Activated CD4-positive, alpha-beta T cell treated with anti-CD3 and anti-CD28 coated beads for 36 hours (primary cell): ENCODE measurements at regions not wholly inside any gene's neighbourhood (a gene's known extent, or its start where the extent isn't known, plus 50 kb on each side); places are given as distances from the start of the nearest gene placed in this dataset.

Experiments
- ATAC-seq: fragments of 200-7000 bp; cut with Tn5 transposase; one replicate; pipeline ENCODE4 v1.10.0; 2021; ENCODE audit warnings: mild to moderate bottlenecking, moderate library complexity
- CTCF ChIA-PET: fragments of 350-600 bp; sonication (Branson Sonifier 250); formaldehyde crosslinking; loops from one replicate; lab custom pipeline; 2021; ENCODE audit warnings: antibody characterized with exemption; lab: Charles Lee
- POLR2A ChIA-PET: fragments of 350-600 bp; sonication (Branson Sonifier 250); formaldehyde crosslinking; loops from one replicate; lab custom pipeline; 2021; ENCODE audit warnings: antibody characterized with exemption, inconsistent platforms; lab: Charles Lee
- DNase-seq: peaks from one replicate; pipeline ENCODE4 v3.0.0-alpha.2; 2020
- H3K27ac Mint-ChIP-seq: one replicate; pipeline ENCODE4 v1.8.0; 2021; ENCODE audit warnings: mixed read lengths
- H3K27me3 Mint-ChIP-seq: one replicate; pipeline ENCODE4 v1.8.0; 2021; ENCODE audit warnings: mixed read lengths
- H3K36me3 Mint-ChIP-seq: one replicate; pipeline ENCODE4 v1.8.0; 2021; ENCODE audit warnings: low read depth, mixed read lengths
- H3K4me1 Mint-ChIP-seq: one replicate; pipeline ENCODE4 v1.8.0; 2021; ENCODE audit warnings: mixed read lengths
- H3K4me3 Mint-ChIP-seq: one replicate; pipeline ENCODE4 v1.8.0; 2021; ENCODE audit warnings: mild to moderate bottlenecking, moderate library complexity, mixed read lengths
- H3K9me3 Mint-ChIP-seq: one replicate; pipeline ENCODE4 v1.8.0; 2021; ENCODE audit warnings: low read depth, mixed read lengths
- intact Hi-C, 2 experiments: fragments of 100-400 bp; cut with DNase I in 1 of 2; cut with micrococcal nuclease in 1 of 2; formaldehyde crosslinking; loops; one replicate each; pipeline versions ENCODE4 v1.14.2 to v1.15.1; 2022 to 2024; cut with DNase I, micrococcal nuclease

- no peaks in the 10 kb centered on the region for H3K36me3 Mint-ChIP-seq
- DNase-seq (no peak), ATAC-seq (no peak)
- CTCF ChIA-PET = no interaction called here
- no peak overlapping the region for H3K4me3 Mint-ChIP-seq
- no peaks in the 10 kb centered on the region for H3K4me1 Mint-ChIP-seq
- POLR2A ChIA-PET = no interaction called here
- no peaks in the 10 kb centered on the region for H3K9me3 Mint-ChIP-seq
- intact Hi-C loops = no loop called here
- H3K27ac Mint-ChIP-seq = no peak overlapping the region
- peaks cover 5% of the 10 kb centered on the region for H3K27me3 Mint-ChIP-seq
These were observed 146.3 kb upstream of the VEPH1 start for GRCh38 chr3:157649511-157649910.

- no peak for ATAC-seq
- Mint-ChIP-seq H3K4me3 (no peak overlapping the region), H3K27ac (no peak overlapping the region), H3K27me3 (peaks cover 3% of the 10 kb centered on the region), H3K9me3 (no peaks in the 10 kb centered on the region), H3K4me1 (no peaks in the 10 kb centered on the region), H3K36me3 (no peaks in the 10 kb centered on the region)
- ChIA-PET CTCF (interaction anchor here (0.9 kb wide), 1 partner anchor 14 kb away, joined by 3 read pairs; no protein-coding TSS in a partner anchor), POLR2A (no interaction called here)
- no peak for DNase-seq
- intact Hi-C loops = no loop called here
These were observed 144.6 kb upstream of the VEPH1 start for GRCh38 chr3:157647820-157648219.

- ATAC-seq (no peak), DNase-seq (no peak)
- H3K27ac Mint-ChIP-seq = no peak overlapping the region
- H3K4me3 Mint-ChIP-seq = no peak overlapping the region
- H3K27me3 Mint-ChIP-seq = peaks cover 8% of the 10 kb centered on the region
- H3K4me1 Mint-ChIP-seq = no peaks in the 10 kb centered on the region
- peaks cover 9% of the 10 kb centered on the region for H3K9me3 Mint-ChIP-seq
- CTCF ChIA-PET = interaction anchor here (1.3 to 1.5 kb wide), 3 partner anchors 22 to 35 kb away, joined by 4 read pairs; no protein-coding TSS in a partner anchor
- H3K36me3 Mint-ChIP-seq = no peaks in the 10 kb centered on the region
- intact Hi-C loops = no loop called here
- POLR2A ChIA-PET = no interaction called here
These were observed 136.7 kb upstream of the VEPH1 start for GRCh38 chr3:157639756-157640426.

GRCh38 chr3:157637866-157638265 is 134.7 kb upstream of the VEPH1 start:
- Mint-ChIP-seq H3K4me1 (no peaks in the 10 kb centered on the region), H3K27ac (no peak overlapping the region), H3K4me3 (no peak overlapping the region), H3K36me3 (no peaks in the 10 kb centered on the region), H3K9me3 (peaks cover 9% of the 10 kb centered on the region), H3K27me3 (peaks cover 9% of the 10 kb centered on the region)
- POLR2A ChIA-PET = no interaction called here
- CTCF ChIA-PET = no interaction called here
- ATAC-seq (no peak), DNase-seq (no peak)
- intact Hi-C loops = no loop called here

GRCh38 chr3:157633241-157633640 is 130.0 kb upstream of the VEPH1 start:
- H3K27ac Mint-ChIP-seq = no peak overlapping the region
- CTCF ChIA-PET = interaction anchor here (1.0 kb wide), 1 partner anchor 27 kb away, joined by 5 read pairs; no protein-coding TSS in a partner anchor

GRCh38 chr3:157632075-157632474 is 128.9 kb upstream of the VEPH1 start:
- H3K27me3 Mint-ChIP-seq = peaks cover 19% of the 10 kb centered on the region
- ChIA-PET POLR2A (no interaction called here), CTCF (no interaction called here)
- intact Hi-C loops = no loop called here
- H3K9me3 Mint-ChIP-seq = peaks cover 2% of the 10 kb centered on the region
- DNase-seq (no peak), ATAC-seq (no peak)
- no peak overlapping the region for H3K27ac Mint-ChIP-seq
- no peaks in the 10 kb centered on the region for H3K36me3 Mint-ChIP-seq
- no peaks in the 10 kb centered on the region for H3K4me1 Mint-ChIP-seq
- H3K4me3 Mint-ChIP-seq = no peak overlapping the region

More at GRCh38 chr3:157633241-157633640, 130.0 kb upstream of the VEPH1 start:
- no peaks in the 10 kb centered on the region for H3K4me1 Mint-ChIP-seq
- no peaks in the 10 kb centered on the region for H3K36me3 Mint-ChIP-seq
- peaks cover 9% of the 10 kb centered on the region for H3K9me3 Mint-ChIP-seq
- intact Hi-C loops = no loop called here
- DNase-seq = no peak
- POLR2A ChIA-PET = no interaction called here
- no peak for ATAC-seq
- peaks cover 19% of the 10 kb centered on the region for H3K27me3 Mint-ChIP-seq
- no peak overlapping the region for H3K4me3 Mint-ChIP-seq

GRCh38 chr3:157631478-157631877 is 128.3 kb upstream of the VEPH1 start:
- H3K9me3 Mint-ChIP-seq = no peaks in the 10 kb centered on the region
- POLR2A ChIA-PET = no interaction called here
- H3K36me3 Mint-ChIP-seq = no peaks in the 10 kb centered on the region
- H3K27ac Mint-ChIP-seq = no peak overlapping the region
- no peak for DNase-seq
- H3K4me3 Mint-ChIP-seq = no peak overlapping the region
- intact Hi-C loops = no loop called here
- peaks cover 19% of the 10 kb centered on the region for H3K27me3 Mint-ChIP-seq
- ATAC-seq = no peak
- H3K4me1 Mint-ChIP-seq = no peaks in the 10 kb centered on the region
- CTCF ChIA-PET = no interaction called here

- CTCF ChIA-PET = interaction anchor here (0.5 kb wide), 1 partner anchor 9 kb away, joined by 3 read pairs; no protein-coding TSS in a partner anchor
- H3K27ac Mint-ChIP-seq = no peak overlapping the region
- no peak overlapping the region for H3K4me3 Mint-ChIP-seq
- H3K27me3 Mint-ChIP-seq = peaks cover 18% of the 10 kb centered on the region
- intact Hi-C loops = no loop called here
- POLR2A ChIA-PET = no interaction called here
- no peaks in the 10 kb centered on the region for H3K9me3 Mint-ChIP-seq
- DNase-seq (no peak), ATAC-seq (no peak)
- H3K36me3 Mint-ChIP-seq = no peaks in the 10 kb centered on the region
- no peaks in the 10 kb centered on the region for H3K4me1 Mint-ChIP-seq
These were observed 123.6 kb upstream of the VEPH1 start for GRCh38 chr3:157626817-157627216.

- ATAC-seq = no peak
- intact Hi-C loops = loop anchor here in 1 of 2 experiments (5.0 kb wide), 1 partner anchor 1168 kb away; no protein-coding TSS in a partner anchor
- peaks cover 14% of the 10 kb centered on the region for H3K27me3 Mint-ChIP-seq
- H3K36me3 Mint-ChIP-seq = no peaks in the 10 kb centered on the region
- H3K4me1 Mint-ChIP-seq = no peaks in the 10 kb centered on the region
- ChIA-PET POLR2A (no interaction called here), CTCF (interaction anchor here (0.7 kb wide), 1 partner anchor 144 kb away, joined by 3 read pairs; no protein-coding TSS in a partner anchor)
- DNase-seq = no peak
- H3K4me3 Mint-ChIP-seq = no peak overlapping the region
- no peaks in the 10 kb centered on the region for H3K9me3 Mint-ChIP-seq
- H3K27ac Mint-ChIP-seq = no peak overlapping the region
These were observed 121.6 kb upstream of the VEPH1 start for GRCh38 chr3:157624801-157625200.

- H3K9me3 Mint-ChIP-seq = no peaks in the 10 kb centered on the region
- intact Hi-C loops = loop anchor here (1.0 to 5.0 kb wide), 8 partner anchors 488 to 1026 kb away; partner anchors contain the start of genes GFM1 (in 1 of the 2), RSRC1 (in 1 of the 2) and SHOX2 (in 1 of the 2)
- no peak overlapping the region for H3K4me3 Mint-ChIP-seq
- H3K27me3 Mint-ChIP-seq = peaks cover 8% of the 10 kb centered on the region
- ChIA-PET POLR2A (no interaction called here), CTCF (no interaction called here)
- no peak for ATAC-seq
- peaks cover 9% of the 10 kb centered on the region for H3K4me1 Mint-ChIP-seq
- H3K36me3 Mint-ChIP-seq = no peaks in the 10 kb centered on the region
- DNase-seq = no peak
- no peak overlapping the region for H3K27ac Mint-ChIP-seq
These were observed 115.7 kb upstream of the VEPH1 start for GRCh38 chr3:157618886-157619285.

- POLR2A ChIA-PET = interaction anchor here (1.0 kb wide), 1 partner anchor 11 kb away, joined by 3 read pairs; no protein-coding TSS in a partner anchor
- H3K9me3 Mint-ChIP-seq = no peaks in the 10 kb centered on the region
- CTCF ChIA-PET = interaction anchor here (0.7 to 1.3 kb wide), 8 partner anchors 8 to 1027 kb away, joined by 3 to 4 read pairs (median 3); no protein-coding TSS in a partner anchor
- no peak overlapping the region for H3K27ac Mint-ChIP-seq
- H3K4me1 Mint-ChIP-seq = peaks cover 9% of the 10 kb centered on the region
- H3K27me3 Mint-ChIP-seq = peaks cover 8% of the 10 kb centered on the region
- intact Hi-C loops = loop anchor here (1.0 to 5.0 kb wide), 8 partner anchors 489 to 1027 kb away; partner anchors contain the start of genes GFM1 (in 1 of the 2), RSRC1 (in 1 of the 2) and SHOX2 (in 1 of the 2)
- no peak overlapping the region for H3K4me3 Mint-ChIP-seq
- ATAC-seq = peak; percentile 95
- peak; percentile 49 for DNase-seq
- no peaks in the 10 kb centered on the region for H3K36me3 Mint-ChIP-seq
These were observed 115.0 kb upstream of the VEPH1 start for GRCh38 chr3:157618075-157618760.
